ENCODE measurements at regions not wholly inside any gene's neighbourhood (a gene's known extent, or its start where the extent isn't known, plus 50 kb on each side); places are given as distances from the start of the nearest gene placed in this dataset.

- H3K36me3 ChIP-seq (ENCODE audit: control insufficient read depth in 1 of 2, insufficient read depth in 2 of 2, low read depth in 1 of 2, low read length in 2 of 2), result no peaks in the 10 kb centered on the region
- no peaks in the 10 kb centered on the region for H3K79me1 ChIP-seq (replicated peaks; ENCODE audit: low read length, poor library complexity, severe bottlenecking)
- H3K23ac ChIP-seq (ENCODE audit: low read length in 2 of 2), result no peak overlapping the region
- H2BK15ac ChIP-seq (ENCODE audit: low read depth, poor library complexity, severe bottlenecking), result no peak overlapping the region
- peaks cover 9% of the 10 kb centered on the region for H3K9me3 ChIP-seq (ENCODE audit: control insufficient read depth, low read length)
- H2BK120ac ChIP-seq (ENCODE audit: low read depth, low read length), result no peak overlapping the region
- no peak overlapping the region for H3K18ac ChIP-seq (ENCODE audit: low read depth in 1 of 2, low read length in 2 of 2)
- H3K4me2 ChIP-seq (ENCODE audit: low read length, poor library complexity, severe bottlenecking), result no peak overlapping the region
- H4K8ac ChIP-seq (ENCODE audit: low read length), result no peak overlapping the region
- no peak overlapping the region for H2BK5ac ChIP-seq (ENCODE audit: low read depth, low read length, poor library complexity, severe bottlenecking)
- peaks cover 6% of the 10 kb centered on the region for H3K4me1 ChIP-seq (ENCODE audit: control insufficient read depth, insufficient read depth, low read depth, low read length)
- no peak overlapping the region for H2AK5ac ChIP-seq (ENCODE audit: low read length, severe bottlenecking)
- H3K9ac ChIP-seq (ENCODE audit: low read length), result no peak overlapping the region
- no peak overlapping the region for H3K27ac ChIP-seq (ENCODE audit: low read length, poor library complexity, severe bottlenecking)
- no peak overlapping the region for H3K4ac ChIP-seq (ENCODE audit: low read depth in 1 of 2, low read length in 2 of 2)
- no peak overlapping the region for H4K91ac ChIP-seq (ENCODE audit: low read length)
- no peak overlapping the region for H2AFZ ChIP-seq (ENCODE audit: low read depth, low read length)
- H3K4me3 ChIP-seq (ENCODE audit: insufficient read depth in 1 of 2, low read depth in 1 of 2, low read length in 2 of 2), result no peak overlapping the region
- DNase-seq, result no peak
- H3K14ac ChIP-seq (ENCODE audit: low read length in 2 of 2), result no peak overlapping the region
- peaks cover 0 to 3% of the 10 kb centered on the region in 2 experiments for H3K27me3 ChIP-seq (ENCODE audit: control insufficient read depth in 1 of 2, insufficient read depth in 1 of 2, low read length in 2 of 2)
- H2BK12ac ChIP-seq (ENCODE audit: low read length in 2 of 2), result no peak overlapping the region
- WGBS, result 80% methylated on average over 1 of the region's 2 CpGs
Measured at GRCh38 chr9:13726746-13727145, 447.3 kb upstream of the MPDZ start.

- no peak overlapping the region for H3K27ac ChIP-seq (ENCODE audit: low read length, poor library complexity, severe bottlenecking)
- 98% methylated on average over 2 of the region's 2 CpGs for WGBS
Measured at GRCh38 chr9:13725516-13725915, 446.0 kb upstream of the MPDZ start.

DNA sequence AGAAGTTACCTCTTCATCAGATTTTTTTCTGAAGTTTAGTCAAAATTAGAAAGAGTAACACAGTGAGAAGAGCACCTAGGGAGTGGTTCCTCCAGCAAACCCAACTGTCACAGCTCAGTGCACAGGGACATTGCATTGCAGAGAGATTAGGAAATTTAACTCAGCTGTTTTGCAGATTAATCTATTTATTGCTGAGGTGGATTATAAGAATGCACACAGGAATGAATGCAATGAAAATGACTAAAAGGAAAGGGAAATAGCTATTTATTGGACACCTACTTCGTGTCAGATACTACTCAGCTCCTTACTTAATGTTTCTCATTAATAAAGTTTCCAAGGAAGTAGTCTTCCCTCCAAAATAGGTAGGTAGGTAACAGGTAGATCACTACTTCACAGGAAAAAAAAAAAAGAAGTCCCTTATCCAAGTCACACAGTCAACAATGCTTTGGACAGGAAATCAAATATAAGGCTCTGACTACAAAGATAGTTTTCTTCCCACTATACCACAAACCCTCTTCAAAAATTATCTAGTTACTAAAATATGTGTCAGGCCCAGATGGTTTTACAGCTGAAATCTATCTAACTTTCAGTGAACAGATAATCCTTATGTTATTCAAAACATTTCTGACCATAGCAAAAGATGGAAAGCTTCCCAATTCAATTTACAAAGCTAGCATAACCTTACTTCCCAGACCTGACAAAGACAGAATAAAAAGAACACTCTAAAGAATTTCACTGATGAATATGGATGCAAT lies 442.2 kb upstream of the MPDZ start:
- H3K4ac ChIP-seq (ENCODE audit: low read depth in 1 of 2, low read length in 2 of 2), result no peak overlapping the region

More at GRCh38 chr9:13725516-13725915, 446.0 kb upstream of the MPDZ start:
- H3K18ac ChIP-seq (ENCODE audit: low read depth in 1 of 2, low read length in 2 of 2), result no peak overlapping the region
- H3K4me1 ChIP-seq (ENCODE audit: control insufficient read depth, insufficient read depth, low read depth, low read length), result peaks cover 6% of the 10 kb centered on the region
- no peak overlapping the region for H4K91ac ChIP-seq (ENCODE audit: low read length)
- no peaks in the 10 kb centered on the region for H3K79me1 ChIP-seq (replicated peaks; ENCODE audit: low read length, poor library complexity, severe bottlenecking)
- H3K9me3 ChIP-seq (ENCODE audit: control insufficient read depth, low read length), result peaks cover 9% of the 10 kb centered on the region
- no peak overlapping the region for H2AFZ ChIP-seq (ENCODE audit: low read depth, low read length)
- H2BK120ac ChIP-seq (ENCODE audit: low read depth, low read length), result no peak overlapping the region
- no peak overlapping the region for H4K8ac ChIP-seq (ENCODE audit: low read length)
- H2BK15ac ChIP-seq (ENCODE audit: low read depth, poor library complexity, severe bottlenecking), result no peak overlapping the region
- H2BK5ac ChIP-seq (ENCODE audit: low read depth, low read length, poor library complexity, severe bottlenecking), result no peak overlapping the region
- H3K9ac ChIP-seq (ENCODE audit: low read length), result no peak overlapping the region
- H3K14ac ChIP-seq (ENCODE audit: low read length in 2 of 2), result no peak overlapping the region
- peaks cover 0 to 3% of the 10 kb centered on the region in 2 experiments for H3K27me3 ChIP-seq (ENCODE audit: control insufficient read depth in 1 of 2, insufficient read depth in 1 of 2, low read length in 2 of 2)
- no peaks in the 10 kb centered on the region for H3K36me3 ChIP-seq (ENCODE audit: control insufficient read depth in 1 of 2, insufficient read depth in 2 of 2, low read depth in 1 of 2, low read length in 2 of 2)
- no peak for DNase-seq
- no peak overlapping the region for H3K23ac ChIP-seq (ENCODE audit: low read length in 2 of 2)
- no peak overlapping the region for H2BK12ac ChIP-seq (ENCODE audit: low read length in 2 of 2)
- no peak overlapping the region for H3K4me3 ChIP-seq (ENCODE audit: insufficient read depth in 1 of 2, low read depth in 1 of 2, low read length in 2 of 2)
- no peak overlapping the region for H3K4ac ChIP-seq (ENCODE audit: low read depth in 1 of 2, low read length in 2 of 2)
- H2AK5ac ChIP-seq (ENCODE audit: low read length, severe bottlenecking), result no peak overlapping the region
- no peak overlapping the region for H3K4me2 ChIP-seq (ENCODE audit: low read length, poor library complexity, severe bottlenecking)

GRCh38 chr9:13719981-13720676 lies 440.6 kb upstream of the MPDZ start:
- Histone ChIP-seq H2BK12ac (ENCODE audit: low read length in 2 of 2) (no peak overlapping the region), H3K14ac (ENCODE audit: low read length in 2 of 2) (no peak overlapping the region), H3K4me2 (ENCODE audit: low read length, poor library complexity, severe bottlenecking) (no peak overlapping the region), H3K23ac (ENCODE audit: low read length in 2 of 2) (no peak overlapping the region), H2BK15ac (ENCODE audit: low read depth, poor library complexity, severe bottlenecking) (no peak overlapping the region), H2AFZ (ENCODE audit: low read depth, low read length) (no peak overlapping the region), H2BK120ac (ENCODE audit: low read depth, low read length) (no peak overlapping the region), H3K36me3 (ENCODE audit: control insufficient read depth in 1 of 2, insufficient read depth in 2 of 2, low read depth in 1 of 2, low read length in 2 of 2) (no peaks in the 10 kb centered on the region), H3K18ac (ENCODE audit: low read depth in 1 of 2, low read length in 2 of 2) (no peak overlapping the region), H3K79me1 (replicated peaks; ENCODE audit: low read length, poor library complexity, severe bottlenecking) (no peaks in the 10 kb centered on the region), H3K27ac (ENCODE audit: low read length, poor library complexity, severe bottlenecking) (peak overlapping the region; percentile 75), H2AK5ac (ENCODE audit: low read length, severe bottlenecking) (no peak overlapping the region), H3K9me3 (ENCODE audit: control insufficient read depth, low read length) (peaks cover 9% of the 10 kb centered on the region), H4K8ac (ENCODE audit: low read length) (no peak overlapping the region), H3K4me1 (ENCODE audit: control insufficient read depth, insufficient read depth, low read depth, low read length) (peaks cover 4% of the 10 kb centered on the region), H2BK5ac (ENCODE audit: low read depth, low read length, poor library complexity, severe bottlenecking) (peak overlapping the region; percentile 75), H3K4me3 (ENCODE audit: insufficient read depth in 1 of 2, low read depth in 1 of 2, low read length in 2 of 2) (peak overlapping the region in 1 of 2 experiments; percentile 6), H4K91ac (ENCODE audit: low read length) (no peak overlapping the region), H3K9ac (ENCODE audit: low read length) (peak overlapping the region; percentile 41), H3K4ac (ENCODE audit: low read depth in 1 of 2, low read length in 2 of 2) (no peak overlapping the region), H3K27me3 (ENCODE audit: control insufficient read depth in 1 of 2, insufficient read depth in 1 of 2, low read length in 2 of 2) (no peaks in the 10 kb centered on the region)
- DNase-seq, result peak; percentile 38
- WGBS, result 88% methylated on average over 4 of the region's 6 CpGs

More for the DNA sequence above, 442.2 kb upstream of the MPDZ start:
- Histone ChIP-seq H3K4me2 (ENCODE audit: low read length, poor library complexity, severe bottlenecking) (no peak overlapping the region), H2BK12ac (ENCODE audit: low read length in 2 of 2) (no peak overlapping the region), H3K27ac (ENCODE audit: low read length, poor library complexity, severe bottlenecking) (peak overlapping the region; percentile 92), H3K4me1 (ENCODE audit: control insufficient read depth, insufficient read depth, low read depth, low read length) (peaks cover 4% of the 10 kb centered on the region), H3K18ac (ENCODE audit: low read depth in 1 of 2, low read length in 2 of 2) (no peak overlapping the region), H3K36me3 (ENCODE audit: control insufficient read depth in 1 of 2, insufficient read depth in 2 of 2, low read depth in 1 of 2, low read length in 2 of 2) (no peaks in the 10 kb centered on the region), H2BK120ac (ENCODE audit: low read depth, low read length) (no peak overlapping the region), H3K27me3 (ENCODE audit: control insufficient read depth in 1 of 2, insufficient read depth in 1 of 2, low read length in 2 of 2) (no peaks in the 10 kb centered on the region), H3K14ac (ENCODE audit: low read length in 2 of 2) (no peak overlapping the region), H3K79me1 (replicated peaks; ENCODE audit: low read length, poor library complexity, severe bottlenecking) (no peaks in the 10 kb centered on the region), H2BK15ac (ENCODE audit: low read depth, poor library complexity, severe bottlenecking) (no peak overlapping the region), H2BK5ac (ENCODE audit: low read depth, low read length, poor library complexity, severe bottlenecking) (no peak overlapping the region), H4K91ac (ENCODE audit: low read length) (no peak overlapping the region), H3K9ac (ENCODE audit: low read length) (no peak overlapping the region), H3K9me3 (ENCODE audit: control insufficient read depth, low read length) (peaks cover 9% of the 10 kb centered on the region), H2AFZ (ENCODE audit: low read depth, low read length) (no peak overlapping the region), H3K23ac (ENCODE audit: low read length in 2 of 2) (no peak overlapping the region), H4K8ac (ENCODE audit: low read length) (no peak overlapping the region), H3K4me3 (ENCODE audit: insufficient read depth in 1 of 2, low read depth in 1 of 2, low read length in 2 of 2) (no peak overlapping the region), H2AK5ac (ENCODE audit: low read length, severe bottlenecking) (no peak overlapping the region)
- DNase-seq, result no peak
- WGBS, result no CpG with 5 or more reads among the region's 1 CpG
